ENCODE measurements at regions not wholly inside any gene's neighbourhood (a gene's known extent, or its start where the extent isn't known, plus 50 kb on each side); places are given as distances from the start of the nearest gene placed in this dataset.

DNA sequence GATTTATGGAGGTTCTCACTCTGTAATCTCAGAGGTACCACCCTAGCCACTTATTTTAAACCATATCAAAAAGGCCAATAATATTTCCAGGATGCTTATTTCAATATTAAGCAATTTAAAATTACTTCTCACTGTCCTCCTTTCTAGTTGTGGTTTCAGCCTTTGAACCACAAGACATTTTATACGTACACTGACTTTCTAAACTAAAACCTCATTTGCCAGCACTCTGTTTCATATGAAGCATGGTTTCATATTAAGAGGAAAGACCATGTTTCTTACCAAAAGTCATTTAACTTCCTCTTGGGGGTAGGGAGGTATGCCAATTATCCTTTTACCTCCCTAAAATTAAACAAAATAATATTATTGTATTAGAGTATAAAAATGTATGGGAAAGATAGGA lies 399.8 kb downstream of the CDH7 start:
- TF ChIP-seq EP300 (IDR thresholded peaks at IDR 0.05; ENCODE audit: borderline replicate concordance) (no peak), TAF1 (IDR thresholded peaks at IDR 0.05; ENCODE audit: low read depth) (no peak), CREB1 (IDR thresholded peaks at IDR 0.05; ENCODE audit: low read depth) (no peak), TCF12 (IDR thresholded peaks at IDR 0.05; ENCODE audit: low read depth) (no peak), RAD21 (IDR thresholded peaks at IDR 0.05; ENCODE audit: low read depth) (no peak), FOXM1 (IDR thresholded peaks at IDR 0.05; ENCODE audit: borderline replicate concordance, low read depth) (no peak), YY1 (IDR thresholded peaks at IDR 0.05; ENCODE audit: low read depth) (no peak)
